Progenitor cell of endocrine pancreas (in vitro differentiated cells): ENCODE measurements at regions not wholly inside any gene's neighbourhood (a gene's known extent, or its start where the extent isn't known, plus 50 kb on each side); places are given as distances from the start of the nearest gene placed in this dataset.

Experiments used
- DNase-seq: peaks from one replicate; pipeline ENCODE4 v3.0.0; 2021; ENCODE audit warnings: low spot score; ENCODE audit not compliant: unreplicated experiment
- H3K27ac Mint-ChIP-seq: 2 replicates; pipeline ENCODE4 v1.8.0; 2021; ENCODE audit warnings: mild to moderate bottlenecking, moderate library complexity, mixed read lengths
- H3K27me3 Mint-ChIP-seq: 2 replicates; pipeline ENCODE4 v1.8.0; 2021; ENCODE audit warnings: mixed read lengths
- H3K36me3 Mint-ChIP-seq: 2 replicates; pipeline ENCODE4 v1.8.0; 2022; ENCODE audit warnings: mixed read lengths; ENCODE audit not compliant: insufficient read depth
- H3K4me1 Mint-ChIP-seq: 2 replicates; pipeline ENCODE4 v1.8.0; 2021; ENCODE audit warnings: low read depth, mixed read lengths
- H3K4me3 Mint-ChIP-seq: 2 replicates; pipeline ENCODE4 v1.8.0; 2021; ENCODE audit warnings: low read depth, mild to moderate bottlenecking, moderate library complexity, mixed read lengths
- H3K9me3 Mint-ChIP-seq: 2 replicates; pipeline ENCODE4 v1.8.0; 2021; ENCODE audit warnings: low read depth, mixed read lengths
- CTCF ChIP-seq: fragments of 200-600 bp; sonication (generic); IDR thresholded peaks from one replicate; pipeline ENCODE4 v1.5.0; 2021; ENCODE audit warnings: antibody characterized with exemption, mild to moderate bottlenecking; ENCODE audit not compliant: unreplicated experiment

- TF ChIP-seq CTCF, result no peak
- no peak for DNase-seq
- no peak overlapping the region for H3K4me3 Mint-ChIP-seq
- H3K27me3 Mint-ChIP-seq, result no peaks in the 10 kb centered on the region
- no peaks in the 10 kb centered on the region for H3K4me1 Mint-ChIP-seq
- H3K36me3 Mint-ChIP-seq, result no peaks in the 10 kb centered on the region
- no peaks in the 10 kb centered on the region for H3K9me3 Mint-ChIP-seq
- no peak overlapping the region for H3K27ac Mint-ChIP-seq
Measured at GRCh38 chr11:91755951-91756707, 468.5 kb upstream of the FAT3 start.

GRCh38 chr11:91755526-91755925, 469.1 kb upstream of the FAT3 start:
- Mint-ChIP-seq H3K4me1 (no peaks in the 10 kb centered on the region), H3K27ac (no peak overlapping the region), H3K9me3 (no peaks in the 10 kb centered on the region), H3K27me3 (no peaks in the 10 kb centered on the region), H3K36me3 (no peaks in the 10 kb centered on the region), H3K4me3 (no peak overlapping the region)
- DNase-seq, result no peak
- no peak for TF ChIP-seq CTCF

GRCh38 chr11:91749251-91749650, 475.4 kb upstream of the FAT3 start:
- H3K9me3 Mint-ChIP-seq, result no peaks in the 10 kb centered on the region
- no peak for TF ChIP-seq CTCF
- no peak overlapping the region for H3K4me3 Mint-ChIP-seq
- H3K27ac Mint-ChIP-seq, result no peak overlapping the region
- no peaks in the 10 kb centered on the region for H3K4me1 Mint-ChIP-seq
- H3K27me3 Mint-ChIP-seq, result no peaks in the 10 kb centered on the region
- no peaks in the 10 kb centered on the region for H3K36me3 Mint-ChIP-seq
- DNase-seq, result no peak

GRCh38 chr11:91742155-91742554, 482.5 kb upstream of the FAT3 start:
- Mint-ChIP-seq H3K4me3 (no peak overlapping the region), H3K27ac (no peak overlapping the region), H3K36me3 (no peaks in the 10 kb centered on the region), H3K9me3 (peaks cover 2% of the 10 kb centered on the region), H3K27me3 (no peaks in the 10 kb centered on the region), H3K4me1 (no peaks in the 10 kb centered on the region)
- TF ChIP-seq CTCF, result no peak
- no peak for DNase-seq

- no peak for DNase-seq
- peaks cover 1% of the 10 kb centered on the region for H3K36me3 Mint-ChIP-seq
- peaks cover 13% of the 10 kb centered on the region for H3K9me3 Mint-ChIP-seq
- H3K27me3 Mint-ChIP-seq, result no peaks in the 10 kb centered on the region
- no peak for TF ChIP-seq CTCF
- H3K4me3 Mint-ChIP-seq, result no peak overlapping the region
- no peak overlapping the region for H3K27ac Mint-ChIP-seq
- H3K4me1 Mint-ChIP-seq, result peaks cover 19% of the 10 kb centered on the region
Measured at GRCh38 chr11:91731051-91731450, 493.6 kb upstream of the FAT3 start.
